ENCODE measurements at regions not wholly inside any gene's neighbourhood (a gene's known extent, or its start where the extent isn't known, plus 50 kb on each side); places are given as distances from the start of the nearest gene placed in this dataset.

- ATAC-seq (ENCODE audit: low FRiP score) (no peak), DNase-seq (no peak)
- intact Hi-C loops (cut with DNase I) = no loop called here
These were observed 233.3 kb upstream of the TAS2R1 start for GRCh38 chr5:9863486-9863885.

GRCh38 chr5:9861666-9862256 lies 231.6 kb upstream of the TAS2R1 start:
- no peaks in the 10 kb centered on the region for H3K4me1 ChIP-seq (ENCODE audit: control insufficient read depth in 1 of 2, insufficient read depth in 2 of 2, low read length in 2 of 2)
- intact Hi-C loops (cut with DNase I) = no loop called here
- no peaks in the 10 kb centered on the region for H3K27me3 ChIP-seq (ENCODE audit: control insufficient read depth in 1 of 2, insufficient read depth in 2 of 2, low read length in 1 of 2)
- no peak for DNase-seq
- no peaks in the 10 kb centered on the region for H3K36me3 ChIP-seq (ENCODE audit: control insufficient read depth in 1 of 2, insufficient read depth in 2 of 2, low read length in 1 of 2)
- H3K27ac ChIP-seq (ENCODE audit: low read depth in 1 of 2, low read length in 2 of 2) = no peak overlapping the region
- ATAC-seq (ENCODE audit: low FRiP score) = no peak
- H3K9me3 ChIP-seq (ENCODE audit: control insufficient read depth, low read length) = no peaks in the 10 kb centered on the region
- H3K4me3 ChIP-seq (ENCODE audit: low read length in 2 of 2) = no peak overlapping the region
- WGBS, 2 donors = 71 to 75% methylated on average over 8 of the region's 8 CpGs

More at GRCh38 chr5:9863486-9863885, 233.3 kb upstream of the TAS2R1 start:
- no peaks in the 10 kb centered on the region for H3K9me3 ChIP-seq (ENCODE audit: control insufficient read depth, low read length)
- no peaks in the 10 kb centered on the region for H3K27me3 ChIP-seq (ENCODE audit: control insufficient read depth in 1 of 2, insufficient read depth in 2 of 2, low read length in 1 of 2)
- 94 to 95% methylated on average over 6 of the region's 6 CpGs for WGBS, 2 donors
- no peak overlapping the region for H3K4me3 ChIP-seq (ENCODE audit: low read length in 2 of 2)
- H3K4me1 ChIP-seq (ENCODE audit: control insufficient read depth in 1 of 2, insufficient read depth in 2 of 2, low read length in 2 of 2) = no peaks in the 10 kb centered on the region
- H3K27ac ChIP-seq (ENCODE audit: low read depth in 1 of 2, low read length in 2 of 2) = no peak overlapping the region
- H3K36me3 ChIP-seq (ENCODE audit: control insufficient read depth in 1 of 2, insufficient read depth in 2 of 2, low read length in 1 of 2) = no peaks in the 10 kb centered on the region

DNA sequence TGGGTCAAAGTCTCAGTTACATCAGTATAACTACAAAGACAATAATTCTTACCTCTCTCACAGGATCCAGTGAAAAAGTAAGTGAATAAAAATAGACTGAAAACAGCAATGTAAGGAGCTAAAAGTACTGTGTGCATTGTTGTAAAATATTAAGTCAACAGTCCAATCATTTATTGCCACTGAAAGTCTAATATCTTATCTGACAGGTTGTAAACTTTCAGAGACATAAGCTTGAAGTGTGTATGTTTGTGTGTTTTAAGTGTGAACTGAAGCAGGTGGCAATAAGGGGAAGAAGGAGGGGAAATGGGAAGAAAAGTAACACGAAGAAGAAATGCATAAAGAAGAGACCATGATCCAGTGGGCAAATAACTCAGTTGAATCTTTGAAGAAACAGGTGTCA lies 229.7 kb upstream of the TAS2R1 start:
- Histone ChIP-seq H3K4me1 (ENCODE audit: control insufficient read depth in 1 of 2, insufficient read depth in 2 of 2, low read length in 2 of 2) (no peaks in the 10 kb centered on the region), H3K27ac (ENCODE audit: low read depth in 1 of 2, low read length in 2 of 2) (no peak overlapping the region), H3K9me3 (ENCODE audit: control insufficient read depth, low read length) (no peaks in the 10 kb centered on the region), H3K4me3 (ENCODE audit: low read length in 2 of 2) (no peak overlapping the region), H3K27me3 (ENCODE audit: control insufficient read depth in 1 of 2, insufficient read depth in 2 of 2, low read length in 1 of 2) (no peaks in the 10 kb centered on the region), H3K36me3 (ENCODE audit: control insufficient read depth in 1 of 2, insufficient read depth in 2 of 2, low read length in 1 of 2) (no peaks in the 10 kb centered on the region)
- ATAC-seq (ENCODE audit: low FRiP score) = no peak
- intact Hi-C loops (cut with DNase I) = no loop called here
- 78 to 95% methylated on average over 1 of the region's 1 CpG for WGBS, 2 donors
- no peak for DNase-seq

- Histone ChIP-seq H3K27ac (ENCODE audit: low read depth in 1 of 2, low read length in 2 of 2) (no peak overlapping the region), H3K27me3 (ENCODE audit: control insufficient read depth in 1 of 2, insufficient read depth in 2 of 2, low read length in 1 of 2) (no peaks in the 10 kb centered on the region), H3K9me3 (ENCODE audit: control insufficient read depth, low read length) (no peaks in the 10 kb centered on the region), H3K4me3 (ENCODE audit: low read length in 2 of 2) (no peak overlapping the region), H3K36me3 (ENCODE audit: control insufficient read depth in 1 of 2, insufficient read depth in 2 of 2, low read length in 1 of 2) (no peaks in the 10 kb centered on the region), H3K4me1 (ENCODE audit: control insufficient read depth in 1 of 2, insufficient read depth in 2 of 2, low read length in 2 of 2) (no peaks in the 10 kb centered on the region)
- intact Hi-C loops (cut with DNase I) = no loop called here
- DNase-seq (no peak), ATAC-seq (ENCODE audit: low FRiP score) (no peak)
- 97 to 98% methylated on average over 3 of the region's 3 CpGs for WGBS, 2 donors
These were observed 227.9 kb upstream of the TAS2R1 start for GRCh38 chr5:9858043-9858442.

- Histone ChIP-seq H3K27ac (ENCODE audit: low read depth in 1 of 2, low read length in 2 of 2) (no peak overlapping the region), H3K9me3 (ENCODE audit: control insufficient read depth, low read length) (no peaks in the 10 kb centered on the region), H3K4me1 (ENCODE audit: control insufficient read depth in 1 of 2, insufficient read depth in 2 of 2, low read length in 2 of 2) (no peaks in the 10 kb centered on the region), H3K36me3 (ENCODE audit: control insufficient read depth in 1 of 2, insufficient read depth in 2 of 2, low read length in 1 of 2) (no peaks in the 10 kb centered on the region), H3K27me3 (ENCODE audit: control insufficient read depth in 1 of 2, insufficient read depth in 2 of 2, low read length in 1 of 2) (no peaks in the 10 kb centered on the region), H3K4me3 (ENCODE audit: low read length in 2 of 2) (no peak overlapping the region)
- ATAC-seq (ENCODE audit: low FRiP score) (no peak), DNase-seq (no peak)
- 94 to 97% methylated on average over 2 of the region's 2 CpGs for WGBS, 2 donors
- intact Hi-C loops (cut with DNase I) = no loop called here
These were observed 223.2 kb upstream of the TAS2R1 start for GRCh38 chr5:9853309-9853708.

- DNase-seq (no peak), ATAC-seq (ENCODE audit: low FRiP score) (no peak)
- H3K9me3 ChIP-seq (ENCODE audit: control insufficient read depth, low read length) = no peaks in the 10 kb centered on the region
- no peaks in the 10 kb centered on the region for H3K27me3 ChIP-seq (ENCODE audit: control insufficient read depth in 1 of 2, insufficient read depth in 2 of 2, low read length in 1 of 2)
- no peak overlapping the region for H3K27ac ChIP-seq (ENCODE audit: low read depth in 1 of 2, low read length in 2 of 2)
- H3K4me3 ChIP-seq (ENCODE audit: low read length in 2 of 2) = no peak overlapping the region
- no peaks in the 10 kb centered on the region for H3K4me1 ChIP-seq (ENCODE audit: control insufficient read depth in 1 of 2, insufficient read depth in 2 of 2, low read length in 2 of 2)
- no peaks in the 10 kb centered on the region for H3K36me3 ChIP-seq (ENCODE audit: control insufficient read depth in 1 of 2, insufficient read depth in 2 of 2, low read length in 1 of 2)
- 85 to 88% methylated on average over 3 of the region's 3 CpGs for WGBS, 2 donors
- intact Hi-C loops (cut with DNase I) = no loop called here
These were observed 222.5 kb upstream of the TAS2R1 start for GRCh38 chr5:9852671-9853070.

DNA sequence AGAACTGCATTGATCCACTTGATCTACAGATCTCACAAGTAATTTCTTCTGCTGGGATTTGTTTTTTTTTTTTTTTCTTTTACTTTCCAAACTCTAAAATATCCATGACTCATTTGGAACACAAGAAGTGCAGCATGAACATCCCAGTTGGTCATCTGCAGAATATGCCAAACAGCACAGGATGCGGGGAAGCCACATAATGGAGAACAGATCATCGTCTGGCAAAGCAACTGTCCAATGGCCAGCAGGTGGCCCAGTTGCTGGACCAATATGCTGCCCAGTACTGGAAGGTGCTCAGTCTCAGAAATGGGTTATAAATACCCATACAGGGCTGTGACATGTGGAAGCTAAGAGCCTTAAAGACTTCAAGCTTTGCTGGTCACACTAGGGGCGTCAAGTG lies 221.3 kb upstream of the TAS2R1 start:
- Histone ChIP-seq H3K9me3 (ENCODE audit: control insufficient read depth, low read length) (no peaks in the 10 kb centered on the region), H3K4me1 (ENCODE audit: control insufficient read depth in 1 of 2, insufficient read depth in 2 of 2, low read length in 2 of 2) (no peaks in the 10 kb centered on the region), H3K27ac (ENCODE audit: low read depth in 1 of 2, low read length in 2 of 2) (no peak overlapping the region), H3K36me3 (ENCODE audit: control insufficient read depth in 1 of 2, insufficient read depth in 2 of 2, low read length in 1 of 2) (no peaks in the 10 kb centered on the region), H3K4me3 (ENCODE audit: low read length in 2 of 2) (no peak overlapping the region), H3K27me3 (ENCODE audit: control insufficient read depth in 1 of 2, insufficient read depth in 2 of 2, low read length in 1 of 2) (no peaks in the 10 kb centered on the region)
- DNase-seq = no peak
- intact Hi-C loops (cut with DNase I) = no loop called here
- ATAC-seq (ENCODE audit: low FRiP score) = no peak
- WGBS, 2 donors = 66 to 67% methylated on average over 3 of the region's 3 CpGs

- intact Hi-C loops (cut with DNase I) = no loop called here
- no peaks in the 10 kb centered on the region for H3K27me3 ChIP-seq (ENCODE audit: control insufficient read depth in 1 of 2, insufficient read depth in 2 of 2, low read length in 1 of 2)
- ATAC-seq (ENCODE audit: low FRiP score) (no peak), DNase-seq (no peak)
- no peak overlapping the region for H3K4me3 ChIP-seq (ENCODE audit: low read length in 2 of 2)
- 84 to 85% methylated on average over 5 of the region's 5 CpGs for WGBS, 2 donors
- no peaks in the 10 kb centered on the region for H3K4me1 ChIP-seq (ENCODE audit: control insufficient read depth in 1 of 2, insufficient read depth in 2 of 2, low read length in 2 of 2)
- no peaks in the 10 kb centered on the region for H3K9me3 ChIP-seq (ENCODE audit: control insufficient read depth, low read length)
- no peak overlapping the region for H3K27ac ChIP-seq (ENCODE audit: low read depth in 1 of 2, low read length in 2 of 2)
- H3K36me3 ChIP-seq (ENCODE audit: control insufficient read depth in 1 of 2, insufficient read depth in 2 of 2, low read length in 1 of 2) = no peaks in the 10 kb centered on the region
These were observed 220.3 kb upstream of the TAS2R1 start for GRCh38 chr5:9850456-9850855.

GRCh38 chr5:9847631-9848030 lies 217.5 kb upstream of the TAS2R1 start:
- no peaks in the 10 kb centered on the region for H3K27me3 ChIP-seq (ENCODE audit: control insufficient read depth in 1 of 2, insufficient read depth in 2 of 2, low read length in 1 of 2)
- no peak overlapping the region for H3K27ac ChIP-seq (ENCODE audit: low read depth in 1 of 2, low read length in 2 of 2)
- ATAC-seq (ENCODE audit: low FRiP score) = no peak
- 80 to 92% methylated on average over 6 of the region's 6 CpGs for WGBS, 2 donors
- no peak for DNase-seq
- H3K4me1 ChIP-seq (ENCODE audit: control insufficient read depth in 1 of 2, insufficient read depth in 2 of 2, low read length in 2 of 2) = no peaks in the 10 kb centered on the region
- H3K9me3 ChIP-seq (ENCODE audit: control insufficient read depth, low read length) = no peaks in the 10 kb centered on the region
- no peaks in the 10 kb centered on the region for H3K36me3 ChIP-seq (ENCODE audit: control insufficient read depth in 1 of 2, insufficient read depth in 2 of 2, low read length in 1 of 2)
- intact Hi-C loops (cut with DNase I) = no loop called here
- no peak overlapping the region for H3K4me3 ChIP-seq (ENCODE audit: low read length in 2 of 2)

Measured in aorta (tissue), 5 donors.